Sigmoid colon (tissue), 6 donors: ENCODE measurements at regions not wholly inside any gene's neighbourhood (a gene's known extent, or its start where the extent isn't known, plus 50 kb on each side); places are given as distances from the start of the nearest gene placed in this dataset.
"Not testable (repeated sequence)": the region's sequence is repeated elsewhere in the genome, so short reads cannot be mapped to it uniquely, and the experiment has no call there.

Source experiments
- DNase-seq: peaks from one replicate; pipeline ENCODE4 v3.0.0-alpha.2; 2019
- H3K27ac ChIP-seq, 4 donors: fragments of 200-600 bp; sonication (generic); one replicate each; pipeline ENCODE4 v1.5.1; 2016 to 2019; ENCODE audit warnings: mild to moderate bottlenecking in 1 of 4
- H3K27me3 ChIP-seq, 3 donors: fragments of 200-600 bp; sonication (generic); one replicate each; pipeline ENCODE4 v1.5.1; 2019; ENCODE audit warnings: mild to moderate bottlenecking in 1 of 3
- H3K36me3 ChIP-seq, 4 donors: fragments of 200-600 bp; sonication (generic); one replicate each; pipeline ENCODE4 v1.5.1; 2016 to 2019
- H3K4me1 ChIP-seq, 4 donors: fragments of 200-600 bp; sonication (generic); one replicate each; pipeline ENCODE4 v1.5.1; 2017 to 2019
- H3K4me3 ChIP-seq, 4 donors: fragments of 200-600 bp; sonication (generic); one replicate each; pipeline ENCODE4 v1.5.1; 2017 to 2019; ENCODE audit warnings: mild to moderate bottlenecking in 2 of 4, moderate library complexity in 1 of 4
- H3K9me3 ChIP-seq, 4 donors: fragments of 200-600 bp in 3 of 4; sonication (generic) in 3 of 4; one replicate each; pipeline versions ENCODE4 v1.5.1 to v1.6.1; 2013 to 2019
- CTCF ChIP-seq, 4 experiments: fragments of 450-650 bp in 3 of 4; fragments of 200-600 bp in 1 of 4; IDR thresholded peaks; one replicate each; pipeline ENCODE4 v1.5.1; 2016 to 2019; ENCODE audit warnings: antibody characterized with exemption in 4 of 4, mild to moderate bottlenecking in 3 of 4, moderate library complexity in 2 of 4
- EP300 ChIP-seq, 4 donors: sonication (generic); formaldehyde crosslinking; IDR thresholded peaks; one replicate each; pipeline ENCODE4 v1.6.1; 2017; ENCODE audit warnings: antibody characterized with exemption in 4 of 4
- POLR2A ChIP-seq, 2 donors: fragments of 450-650 bp; IDR thresholded peaks; one replicate each; pipeline ENCODE4 v1.6.1; 2016; ENCODE audit warnings: antibody characterized with exemption in 2 of 2, mild to moderate bottlenecking in 2 of 2, moderate library complexity in 2 of 2
- POLR2AphosphoS5 ChIP-seq, 4 donors: sonication (generic); formaldehyde crosslinking; IDR thresholded peaks; one replicate each; pipeline ENCODE4 v1.6.1; 2017; ENCODE audit warnings: antibody characterized with exemption in 4 of 4
- WGBS, 2 donors: extraction: QIAGEN DNeasy Blood & Tissue Kit; methylation state at CpG; one replicate each; pipeline ENCODE4 v1.1.7; 2013; 5-methylcytosine and 5-hydroxymethylcytosine counted together
- intact Hi-C: fragments of 100-400 bp; cut with DNase I; formaldehyde crosslinking; loops from one replicate; pipeline ENCODE4 v1.15.1; 2023
- donor health status: healthy with polysubstance abuse.
- donor health status: healthy.

GRCh38 chr2:33909945-33910695, 311.0 kb upstream of the FAM98A start:
- peaks cover 0 to 10% (median 0%) of the 10 kb centered on the region in 4 donors for H3K9me3 ChIP-seq
- 72 to 79% methylated on average over 8 of the region's 8 CpGs for WGBS, 2 donors
- no peak for DNase-seq
- no peak overlapping the region for H3K4me3 ChIP-seq
- H3K36me3 ChIP-seq: no peaks in the 10 kb centered on the region
- no peaks in the 10 kb centered on the region for H3K27me3 ChIP-seq
- H3K4me1 ChIP-seq: no peaks in the 10 kb centered on the region
- no peak overlapping the region for H3K27ac ChIP-seq
- intact Hi-C loops: no loop called here
- no peak for TF ChIP-seq EP300 (IDR thresholded peaks at IDR 0.05)
- no peak for TF ChIP-seq POLR2A (IDR thresholded peaks at IDR 0.05)
- TF ChIP-seq CTCF (IDR thresholded peaks at IDR 0.05): no peak
- no peak for TF ChIP-seq POLR2AphosphoS5 (IDR thresholded peaks at IDR 0.05)

GRCh38 chr2:33907866-33908265, 308.8 kb upstream of the FAM98A start:
- intact Hi-C loops: no loop called here
- DNase-seq: no peak
- H3K36me3 ChIP-seq: no peaks in the 10 kb centered on the region
- H3K4me1 ChIP-seq: no peaks in the 10 kb centered on the region
- TF ChIP-seq POLR2A (IDR thresholded peaks at IDR 0.05) (no peak), POLR2AphosphoS5 (IDR thresholded peaks at IDR 0.05) (no peak), EP300 (IDR thresholded peaks at IDR 0.05) (no peak), CTCF (IDR thresholded peaks at IDR 0.05) (no peak)
- no peak overlapping the region for H3K4me3 ChIP-seq
- WGBS, 2 donors: 52 to 67% methylated on average over 2 of the region's 2 CpGs
- H3K27ac ChIP-seq: no peak overlapping the region
- H3K27me3 ChIP-seq: no peaks in the 10 kb centered on the region
- peaks cover 0 to 8% (median 0%) of the 10 kb centered on the region in 4 donors for H3K9me3 ChIP-seq

GRCh38 chr2:33906129-33906528, 307.0 kb upstream of the FAM98A start:
- WGBS, 2 donors: 93 to 96% methylated on average over 1 of the region's 1 CpG
- intact Hi-C loops: not testable (repeated sequence)

GRCh38 chr2:33904801-33905200, 305.7 kb upstream of the FAM98A start:
- no peak for DNase-seq
- no peak for TF ChIP-seq POLR2A (IDR thresholded peaks at IDR 0.05)
- TF ChIP-seq EP300 (IDR thresholded peaks at IDR 0.05): no peak
- TF ChIP-seq POLR2AphosphoS5 (IDR thresholded peaks at IDR 0.05): no peak
- no peak for TF ChIP-seq CTCF (IDR thresholded peaks at IDR 0.05)
- intact Hi-C loops: no loop called here
- peaks cover 0 to 4% (median 0%) of the 10 kb centered on the region in 4 donors for H3K9me3 ChIP-seq
- no peak overlapping the region for H3K4me3 ChIP-seq
- no peaks in the 10 kb centered on the region for H3K36me3 ChIP-seq
- no peaks in the 10 kb centered on the region for H3K27me3 ChIP-seq
- H3K4me1 ChIP-seq: no peaks in the 10 kb centered on the region
- WGBS, 2 donors: 76 to 90% methylated on average over 4 of the region's 4 CpGs
- H3K27ac ChIP-seq: no peak overlapping the region

More at GRCh38 chr2:33906129-33906528, 307.0 kb upstream of the FAM98A start:
- H3K27ac ChIP-seq, H3K27me3 ChIP-seq, H3K36me3 ChIP-seq, H3K4me3 ChIP-seq, DNase-seq, H3K4me1 ChIP-seq, H3K9me3 ChIP-seq: not testable (repeated sequence)

- no peak for DNase-seq
- H3K9me3 ChIP-seq: no peaks in the 10 kb centered on the region
- no peaks in the 10 kb centered on the region for H3K36me3 ChIP-seq
- no peak overlapping the region for H3K27ac ChIP-seq
- no peaks in the 10 kb centered on the region for H3K4me1 ChIP-seq
- 94 to 95% methylated on average over 21 of the region's 21 CpGs for WGBS, 2 donors
- intact Hi-C loops: no loop called here
- H3K27me3 ChIP-seq: no peaks in the 10 kb centered on the region
- no peak overlapping the region for H3K4me3 ChIP-seq
- TF ChIP-seq CTCF (IDR thresholded peaks at IDR 0.05) (no peak), POLR2AphosphoS5 (IDR thresholded peaks at IDR 0.05) (no peak)
Measured at GRCh38 chr2:33903701-33904100, 304.6 kb upstream of the FAM98A start.
